Neural cell (in vitro differentiated cells): ENCODE measurements at regions not wholly inside any gene's neighbourhood (a gene's known extent, or its start where the extent isn't known, plus 50 kb on each side); places are given as distances from the start of the nearest gene placed in this dataset.

Source experiments
- EP300 ChIP-seq: fragments of 450-650 bp; conservative IDR thresholded peaks from 2 replicates; pipeline ENCODE4 v1.6.1; 2014; ENCODE audit warnings: antibody characterized with exemption, mild to moderate bottlenecking, moderate library complexity; ENCODE audit not compliant: poor library complexity, severe bottlenecking
- EZH2 ChIP-seq: fragments of 200-600, 300-800 bp; shearing (Covaris generic), sonication (generic); IDR thresholded peaks from 2 replicates; pipeline ENCODE4 v1.6.1; 2014; ENCODE audit warnings: antibody characterized with exemption, low read length, borderline replicate concordance, mild to moderate bottlenecking; ENCODE audit not compliant: insufficient read depth, poor library complexity, severe bottlenecking
- MXI1 ChIP-seq: fragments of 450-650 bp; conservative IDR thresholded peaks from 2 replicates; pipeline ENCODE4 v1.6.1; 2014; ENCODE audit warnings: antibody characterized with exemption, mild to moderate bottlenecking; ENCODE audit not compliant: poor library complexity, severe bottlenecking
- POLR2AphosphoS5 ChIP-seq: IDR thresholded peaks from 2 replicates; pipeline ENCODE4 v1.6.1; 2012
- RAD21 ChIP-seq: fragments of 450-650 bp; conservative IDR thresholded peaks from 2 replicates; pipeline ENCODE4 v1.6.1; 2014; ENCODE audit warnings: antibody characterized with exemption, mild to moderate bottlenecking, moderate library complexity
- TAF1 ChIP-seq: IDR thresholded peaks from 2 replicates; pipeline ENCODE4 v1.6.1; 2012; ENCODE audit warnings: low read depth
- TF ChIP-seq, protein P1 (sequence below): fragments of 450-650 bp; IDR thresholded peaks from 2 replicates; pipeline ENCODE4 v1.5.1; 2014; ENCODE audit warnings: antibody characterized with exemption, mild to moderate bottlenecking, moderate library complexity; ENCODE audit not compliant: poor library complexity, severe bottlenecking
- TF ChIP-seq, protein P2 (sequence below): IDR thresholded peaks from 2 replicates; pipeline ENCODE4 v1.6.1; 2012; ENCODE audit warnings: borderline replicate concordance

DNA sequence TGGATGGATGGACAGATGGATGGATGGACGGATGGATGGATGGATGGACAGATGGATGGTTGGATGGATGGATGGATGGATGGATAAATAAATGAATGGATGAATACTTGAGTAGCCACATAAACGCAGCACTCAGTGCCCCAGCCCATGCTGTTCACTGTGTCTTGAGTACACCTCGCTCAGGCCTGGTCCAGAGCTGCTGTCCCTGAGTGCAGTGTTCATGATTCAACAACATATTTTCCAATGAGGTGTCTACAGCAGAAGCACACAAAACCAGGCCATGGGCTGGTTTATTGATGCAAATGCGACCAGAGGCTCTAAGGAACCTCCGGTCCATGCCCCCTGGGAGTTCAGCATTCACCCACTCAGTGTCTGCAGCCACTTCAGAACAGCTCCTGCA lies 584.3 kb downstream of the BRD1 start:
- TF ChIP-seq, protein P1, sequence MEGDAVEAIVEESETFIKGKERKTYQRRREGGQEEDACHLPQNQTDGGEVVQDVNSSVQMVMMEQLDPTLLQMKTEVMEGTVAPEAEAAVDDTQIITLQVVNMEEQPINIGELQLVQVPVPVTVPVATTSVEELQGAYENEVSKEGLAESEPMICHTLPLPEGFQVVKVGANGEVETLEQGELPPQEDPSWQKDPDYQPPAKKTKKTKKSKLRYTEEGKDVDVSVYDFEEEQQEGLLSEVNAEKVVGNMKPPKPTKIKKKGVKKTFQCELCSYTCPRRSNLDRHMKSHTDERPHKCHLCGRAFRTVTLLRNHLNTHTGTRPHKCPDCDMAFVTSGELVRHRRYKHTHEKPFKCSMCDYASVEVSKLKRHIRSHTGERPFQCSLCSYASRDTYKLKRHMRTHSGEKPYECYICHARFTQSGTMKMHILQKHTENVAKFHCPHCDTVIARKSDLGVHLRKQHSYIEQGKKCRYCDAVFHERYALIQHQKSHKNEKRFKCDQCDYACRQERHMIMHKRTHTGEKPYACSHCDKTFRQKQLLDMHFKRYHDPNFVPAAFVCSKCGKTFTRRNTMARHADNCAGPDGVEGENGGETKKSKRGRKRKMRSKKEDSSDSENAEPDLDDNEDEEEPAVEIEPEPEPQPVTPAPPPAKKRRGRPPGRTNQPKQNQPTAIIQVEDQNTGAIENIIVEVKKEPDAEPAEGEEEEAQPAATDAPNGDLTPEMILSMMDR: no peak
- no peak for TF ChIP-seq EZH2
- TF ChIP-seq, protein P2, sequence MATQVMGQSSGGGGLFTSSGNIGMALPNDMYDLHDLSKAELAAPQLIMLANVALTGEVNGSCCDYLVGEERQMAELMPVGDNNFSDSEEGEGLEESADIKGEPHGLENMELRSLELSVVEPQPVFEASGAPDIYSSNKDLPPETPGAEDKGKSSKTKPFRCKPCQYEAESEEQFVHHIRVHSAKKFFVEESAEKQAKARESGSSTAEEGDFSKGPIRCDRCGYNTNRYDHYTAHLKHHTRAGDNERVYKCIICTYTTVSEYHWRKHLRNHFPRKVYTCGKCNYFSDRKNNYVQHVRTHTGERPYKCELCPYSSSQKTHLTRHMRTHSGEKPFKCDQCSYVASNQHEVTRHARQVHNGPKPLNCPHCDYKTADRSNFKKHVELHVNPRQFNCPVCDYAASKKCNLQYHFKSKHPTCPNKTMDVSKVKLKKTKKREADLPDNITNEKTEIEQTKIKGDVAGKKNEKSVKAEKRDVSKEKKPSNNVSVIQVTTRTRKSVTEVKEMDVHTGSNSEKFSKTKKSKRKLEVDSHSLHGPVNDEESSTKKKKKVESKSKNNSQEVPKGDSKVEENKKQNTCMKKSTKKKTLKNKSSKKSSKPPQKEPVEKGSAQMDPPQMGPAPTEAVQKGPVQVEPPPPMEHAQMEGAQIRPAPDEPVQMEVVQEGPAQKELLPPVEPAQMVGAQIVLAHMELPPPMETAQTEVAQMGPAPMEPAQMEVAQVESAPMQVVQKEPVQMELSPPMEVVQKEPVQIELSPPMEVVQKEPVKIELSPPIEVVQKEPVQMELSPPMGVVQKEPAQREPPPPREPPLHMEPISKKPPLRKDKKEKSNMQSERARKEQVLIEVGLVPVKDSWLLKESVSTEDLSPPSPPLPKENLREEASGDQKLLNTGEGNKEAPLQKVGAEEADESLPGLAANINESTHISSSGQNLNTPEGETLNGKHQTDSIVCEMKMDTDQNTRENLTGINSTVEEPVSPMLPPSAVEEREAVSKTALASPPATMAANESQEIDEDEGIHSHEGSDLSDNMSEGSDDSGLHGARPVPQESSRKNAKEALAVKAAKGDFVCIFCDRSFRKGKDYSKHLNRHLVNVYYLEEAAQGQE: no peak
- no peak for TF ChIP-seq EP300
- no peak for TF ChIP-seq RAD21
- no peak for TF ChIP-seq TAF1
- TF ChIP-seq POLR2AphosphoS5: no peak
- TF ChIP-seq MXI1: no peak
